ENCODE measurements at regions not wholly inside any gene's neighbourhood (a gene's known extent, or its start where the extent isn't known, plus 50 kb on each side); places are given as distances from the start of the nearest gene placed in this dataset.

DNA sequence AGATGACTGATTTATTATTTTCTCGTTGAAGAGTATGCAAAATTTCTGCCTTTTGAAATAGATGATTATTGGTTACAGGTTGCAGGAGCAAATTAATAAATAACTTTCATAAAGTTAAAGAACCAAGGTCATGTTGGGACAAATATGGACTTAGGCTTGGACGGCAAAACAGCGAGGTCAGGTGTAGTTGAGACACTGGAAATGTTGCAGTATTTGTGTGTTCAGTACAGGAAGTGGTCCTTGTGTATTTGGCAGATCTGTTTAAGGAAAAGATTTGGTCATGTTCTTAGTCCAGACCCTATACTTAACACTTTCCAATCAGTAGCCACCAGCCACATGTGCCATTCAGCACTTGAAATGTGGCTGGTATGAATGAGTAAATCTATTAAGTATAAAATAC, 486.5 kb downstream of the TDRD15 start:
- H4K20me1 ChIP-seq (ENCODE audit: insufficient read depth, low read length): no peaks in the 10 kb centered on the region
- H3K23ac ChIP-seq (ENCODE audit: low read depth, low read length): no peak overlapping the region
- no peak overlapping the region for H4K8ac ChIP-seq (ENCODE audit: low read depth in 2 of 2, low read length in 2 of 2)
- no CpG with 5 or more reads among the region's 3 CpGs for WGBS, 2 experiments (ENCODE audit: extremely low coverage in 2 of 2, insufficient read length in 1 of 2)
- no peak overlapping the region for H2BK120ac ChIP-seq (ENCODE audit: low read depth, low read length)
- no peak overlapping the region for H4K5ac ChIP-seq (ENCODE audit: low read depth, low read length)
- no peaks in the 10 kb centered on the region for H3K9me3 ChIP-seq (ENCODE audit: control insufficient read depth, insufficient read depth, low read length)
- no peak for ATAC-seq (ENCODE audit: low read depth)
- H3K4me2 ChIP-seq (ENCODE audit: low read depth, low read length): no peak overlapping the region
- H2AFZ ChIP-seq (replicated peaks; ENCODE audit: low read length, poor library complexity): no peak overlapping the region
- H4K91ac ChIP-seq (ENCODE audit: insufficient read depth, low read depth, low read length): no peak overlapping the region
- H3K27ac ChIP-seq (ENCODE audit: insufficient read depth, low read length): no peak overlapping the region
- H3K36me3 ChIP-seq (ENCODE audit: control insufficient read depth, insufficient read depth, low read length): no peaks in the 10 kb centered on the region
- no peak overlapping the region for H3K4ac ChIP-seq (ENCODE audit: low read depth, low read length)
- no peak overlapping the region for H3K4me3 ChIP-seq (ENCODE audit: insufficient read depth, low read depth, low read length)
- no TSS peak for BruUV-seq (replicated peaks)
- H3K79me1 ChIP-seq (ENCODE audit: low read depth in 1 of 2, low read length in 2 of 2): no peaks in the 10 kb centered on the region
- H3K9me1 ChIP-seq (ENCODE audit: insufficient read depth, low read length): no peaks in the 10 kb centered on the region
- dilution Hi-C loops (cut with HindIII; ENCODE audit: low sequenced_read_pairs, unreplicated experiment) (no loop called here), intact Hi-C loops (cut with micrococcal nuclease) (no loop called here), in situ Hi-C loops (cut with MboI; ENCODE audit: low sequenced_read_pairs) (no loop called here)
- H2AK9ac ChIP-seq (replicated peaks; ENCODE audit: low read depth, low read length, poor library complexity): no peak overlapping the region
- H3K14ac ChIP-seq (replicated peaks; ENCODE audit: low read depth, low read length): no peak overlapping the region
- no peak for TF ChIP-seq BHLHE40 (IDR thresholded peaks at IDR 0.05; ENCODE audit: low read depth, low read length)
- TF ChIP-seq RAD21 (IDR thresholded peaks at IDR 0.05; ENCODE audit: low read length): no peak
- TF ChIP-seq FOS (IDR thresholded peaks at IDR 0.05; ENCODE audit: low read depth, low read length): no peak
- TF ChIP-seq MAFK (IDR thresholded peaks at IDR 0.05; ENCODE audit: low read depth, low read length): no peak
- TF ChIP-seq SMC3 (IDR thresholded peaks at IDR 0.05; ENCODE audit: low read depth, low read length): no peak
- no peak for TF ChIP-seq MXI1 (IDR thresholded peaks at IDR 0.05; ENCODE audit: borderline replicate concordance, low read depth, low read length)
- no peak for TF ChIP-seq NFE2L2 (IDR thresholded peaks at IDR 0.05; ENCODE audit: low read depth, low read length)
- no peak overlapping the region for H2BK5ac ChIP-seq (ENCODE audit: low read depth, low read length, poor library complexity, severe bottlenecking)
- H3K56ac ChIP-seq (ENCODE audit: extremely low read depth, insufficient read depth, low read length): no peak overlapping the region
- H2BK20ac ChIP-seq (ENCODE audit: low read depth, low read length): no peak overlapping the region
- DNase-seq: no peak
- H2AK5ac ChIP-seq (ENCODE audit: low read depth, low read length): no peak overlapping the region
- no peak overlapping the region for H2BK15ac ChIP-seq (ENCODE audit: low read depth, low read length)
- no peaks in the 10 kb centered on the region for H3K4me1 ChIP-seq (ENCODE audit: control insufficient read depth, insufficient read depth, low read length)
- H3K27me3 ChIP-seq (ENCODE audit: control insufficient read depth, insufficient read depth, low read length): no peaks in the 10 kb centered on the region
- ChIA-PET CTCF (no interaction called here), POLR2A (ENCODE audit: unreplicated experiment) (no interaction called here)
- H3K9ac ChIP-seq (ENCODE audit: low read depth, low read length): no peak overlapping the region
- no peak overlapping the region for H3K18ac ChIP-seq (ENCODE audit: low read depth, low read length)

Data from IMR-90 (cell line).